ENCODE measurements at regions not wholly inside any gene's neighbourhood (a gene's known extent, or its start where the extent isn't known, plus 50 kb on each side); places are given as distances from the start of the nearest gene placed in this dataset.
A peak's percentile ranks its signal among the peaks of the same experiment; 100 is the strongest.

DNA sequence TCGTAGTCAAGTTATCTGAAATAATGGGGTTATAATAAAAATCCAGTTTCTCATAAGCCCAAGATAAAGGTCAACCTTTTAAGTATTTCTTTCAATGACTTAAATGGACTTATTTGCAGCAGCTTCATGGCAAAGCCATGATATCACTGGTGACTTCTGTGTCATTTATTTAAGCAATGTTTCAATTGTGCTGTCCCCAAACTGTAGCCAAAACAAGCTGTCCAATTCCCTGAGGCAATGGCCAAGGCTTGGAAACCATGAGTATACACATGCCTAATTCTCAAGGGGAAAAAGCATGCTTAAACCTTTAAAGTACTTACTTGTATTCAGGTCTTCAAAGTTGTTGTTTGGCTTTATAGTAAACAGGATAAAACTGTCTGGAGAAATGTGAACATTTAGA lies 376.4 kb upstream of the TNC start:
- Mint-ChIP-seq H3K4me3 (no peak overlapping the region), H3K9me3 (no peaks in the 10 kb centered on the region), H3K27me3 (ENCODE audit: low read depth) (no peaks in the 10 kb centered on the region), H3K36me3 (no peaks in the 10 kb centered on the region), H3K27ac (peak overlapping the region; percentile 26), H3K4me1 (peaks cover 21% of the 10 kb centered on the region)
- no peak for DNase-seq (ENCODE audit: low spot score in 2 of 2, unreplicated experiment in 2 of 2)
- TF ChIP-seq, protein P1, sequence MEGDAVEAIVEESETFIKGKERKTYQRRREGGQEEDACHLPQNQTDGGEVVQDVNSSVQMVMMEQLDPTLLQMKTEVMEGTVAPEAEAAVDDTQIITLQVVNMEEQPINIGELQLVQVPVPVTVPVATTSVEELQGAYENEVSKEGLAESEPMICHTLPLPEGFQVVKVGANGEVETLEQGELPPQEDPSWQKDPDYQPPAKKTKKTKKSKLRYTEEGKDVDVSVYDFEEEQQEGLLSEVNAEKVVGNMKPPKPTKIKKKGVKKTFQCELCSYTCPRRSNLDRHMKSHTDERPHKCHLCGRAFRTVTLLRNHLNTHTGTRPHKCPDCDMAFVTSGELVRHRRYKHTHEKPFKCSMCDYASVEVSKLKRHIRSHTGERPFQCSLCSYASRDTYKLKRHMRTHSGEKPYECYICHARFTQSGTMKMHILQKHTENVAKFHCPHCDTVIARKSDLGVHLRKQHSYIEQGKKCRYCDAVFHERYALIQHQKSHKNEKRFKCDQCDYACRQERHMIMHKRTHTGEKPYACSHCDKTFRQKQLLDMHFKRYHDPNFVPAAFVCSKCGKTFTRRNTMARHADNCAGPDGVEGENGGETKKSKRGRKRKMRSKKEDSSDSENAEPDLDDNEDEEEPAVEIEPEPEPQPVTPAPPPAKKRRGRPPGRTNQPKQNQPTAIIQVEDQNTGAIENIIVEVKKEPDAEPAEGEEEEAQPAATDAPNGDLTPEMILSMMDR (IDR thresholded peaks at IDR 0.05; ENCODE audit: unreplicated experiment): no peak

DNA sequence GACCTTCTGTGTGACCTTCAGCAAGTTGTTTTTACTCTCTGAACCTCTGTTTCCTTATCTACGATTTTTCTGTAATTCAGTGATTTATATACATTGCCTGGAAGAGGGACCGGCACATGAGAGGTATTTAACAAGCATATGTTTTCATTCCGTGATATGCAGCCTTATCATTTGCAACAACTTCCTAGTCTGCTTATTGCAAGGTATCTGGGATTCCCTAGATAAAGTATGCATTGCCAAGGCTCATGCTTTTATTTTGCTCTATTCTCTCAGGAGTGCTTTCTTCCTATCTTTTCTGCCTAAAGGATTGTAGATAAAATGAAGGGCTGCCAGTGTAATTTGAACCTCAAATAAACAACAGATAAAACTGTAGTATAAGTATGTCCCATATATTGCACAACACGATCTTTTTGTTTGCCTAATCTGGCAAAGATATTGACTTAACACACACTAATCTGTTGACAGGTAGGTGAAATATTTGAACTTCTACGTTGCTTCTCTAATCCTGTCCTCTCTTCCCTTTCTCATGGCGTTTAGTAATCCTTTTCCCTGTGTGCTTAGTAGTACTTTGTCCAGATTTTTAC lies 377.2 kb upstream of the TNC start:
- Mint-ChIP-seq H3K27me3 (ENCODE audit: low read depth) (no peaks in the 10 kb centered on the region), H3K36me3 (no peaks in the 10 kb centered on the region), H3K4me3 (no peak overlapping the region), H3K9me3 (no peaks in the 10 kb centered on the region), H3K4me1 (peaks cover 21% of the 10 kb centered on the region), H3K27ac (peak overlapping the region; percentile 39)
- TF ChIP-seq, protein P1 (IDR thresholded peaks at IDR 0.05; ENCODE audit: unreplicated experiment): no peak
- no peak for DNase-seq (ENCODE audit: low spot score in 2 of 2, unreplicated experiment in 2 of 2)

DNA sequence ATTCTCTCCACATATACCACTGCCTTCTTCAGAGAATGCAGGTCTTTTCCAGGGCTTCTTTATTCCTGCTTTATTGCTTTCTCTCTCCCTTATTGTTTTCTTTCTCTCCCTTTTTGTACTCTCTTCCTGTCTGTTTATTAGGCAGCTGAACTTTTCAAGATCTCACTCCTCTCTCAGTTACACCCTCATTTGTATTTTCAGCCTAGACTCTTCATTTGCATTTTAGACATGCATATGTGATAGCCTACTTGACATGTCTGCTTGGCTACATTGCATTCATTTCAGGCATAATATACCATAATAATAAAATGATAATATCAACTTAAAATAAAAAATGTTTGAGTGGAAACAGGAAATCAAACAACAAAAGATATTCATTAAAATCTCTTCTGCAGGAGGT lies 377.9 kb upstream of the TNC start:
- H3K27ac Mint-ChIP-seq: peak overlapping the region; percentile 14
- peaks cover 21% of the 10 kb centered on the region for H3K4me1 Mint-ChIP-seq
- no peak overlapping the region for H3K4me3 Mint-ChIP-seq
- DNase-seq (ENCODE audit: low spot score in 2 of 2, unreplicated experiment in 2 of 2): no peak
- no peaks in the 10 kb centered on the region for H3K9me3 Mint-ChIP-seq
- no peaks in the 10 kb centered on the region for H3K27me3 Mint-ChIP-seq (ENCODE audit: low read depth)
- TF ChIP-seq, protein P1 (IDR thresholded peaks at IDR 0.05; ENCODE audit: unreplicated experiment): no peak
- H3K36me3 Mint-ChIP-seq: no peaks in the 10 kb centered on the region

DNA sequence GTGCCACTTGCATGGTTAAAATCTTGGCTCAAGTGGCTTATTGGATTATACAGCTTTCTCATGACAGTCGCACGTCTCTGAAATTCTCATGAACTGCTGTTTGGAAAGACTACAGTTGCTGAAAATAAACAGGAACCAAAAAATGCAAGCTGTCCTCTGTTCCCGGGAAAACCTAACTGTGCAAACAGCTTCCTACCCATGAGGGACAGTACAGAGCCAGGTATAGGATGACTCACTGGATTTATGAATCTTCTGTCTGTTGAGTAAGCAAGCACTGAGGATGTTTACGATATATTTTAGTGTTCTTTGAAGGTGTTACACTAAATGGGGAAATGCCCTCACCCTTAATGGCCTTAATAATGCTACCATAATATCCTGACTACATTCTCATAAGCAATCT lies 380.3 kb upstream of the TNC start:
- Mint-ChIP-seq H3K9me3 (no peaks in the 10 kb centered on the region), H3K27ac (no peak overlapping the region), H3K36me3 (no peaks in the 10 kb centered on the region), H3K4me3 (no peak overlapping the region), H3K4me1 (peaks cover 24% of the 10 kb centered on the region), H3K27me3 (ENCODE audit: low read depth) (no peaks in the 10 kb centered on the region)
- TF ChIP-seq, protein P1 (IDR thresholded peaks at IDR 0.05; ENCODE audit: unreplicated experiment): no peak
- no peak for DNase-seq (ENCODE audit: low spot score in 2 of 2, unreplicated experiment in 2 of 2)

DNA sequence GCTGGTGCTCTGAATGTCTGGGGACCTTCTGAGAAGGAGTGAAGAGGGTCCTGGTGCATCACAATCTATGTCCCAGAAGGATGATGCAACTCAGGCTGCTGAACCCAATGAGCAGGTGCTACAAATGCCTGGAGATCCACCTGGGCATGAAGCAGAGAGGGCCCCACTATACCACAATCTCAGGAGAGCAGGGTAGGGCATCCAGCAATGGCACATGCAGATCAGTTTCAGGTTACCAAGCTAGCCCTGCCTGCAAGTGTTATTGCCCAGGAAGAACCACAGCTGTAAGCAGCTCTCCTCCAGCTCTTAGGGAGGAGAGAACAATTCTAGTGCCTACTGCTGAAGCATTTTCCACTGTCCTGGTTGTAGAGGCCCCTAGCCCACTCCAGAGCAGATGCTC lies 389.2 kb upstream of the TNC start:
- peaks cover 9% of the 10 kb centered on the region for H3K9me3 Mint-ChIP-seq
- TF ChIP-seq, protein P1 (IDR thresholded peaks at IDR 0.05; ENCODE audit: unreplicated experiment): no peak

DNA sequence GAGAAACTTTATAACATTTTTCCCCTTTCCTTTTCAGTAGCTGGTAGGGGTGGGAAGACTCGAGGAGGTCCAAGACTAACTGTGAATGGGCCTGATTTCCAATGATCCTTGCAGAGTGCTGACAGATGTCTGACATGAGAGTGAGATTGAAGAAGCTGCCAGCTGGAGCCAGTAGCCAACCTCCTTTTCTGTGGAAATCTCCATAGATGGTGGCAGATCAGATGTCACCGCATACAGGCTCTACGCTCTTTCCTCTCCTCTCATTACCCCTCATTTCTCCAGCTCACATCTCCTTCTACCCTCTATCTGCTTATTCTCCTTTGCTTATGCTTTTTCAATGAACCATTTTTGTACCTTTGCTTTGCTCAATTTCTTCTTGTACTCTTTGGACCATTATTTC lies 395.2 kb upstream of the TNC start:
- TF ChIP-seq, protein P1 (IDR thresholded peaks at IDR 0.05; ENCODE audit: unreplicated experiment): no peak
- Mint-ChIP-seq H3K36me3 (no peaks in the 10 kb centered on the region), H3K27ac (no peak overlapping the region), H3K27me3 (ENCODE audit: low read depth) (no peaks in the 10 kb centered on the region), H3K4me1 (peaks cover 8% of the 10 kb centered on the region), H3K4me3 (no peak overlapping the region), H3K9me3 (no peaks in the 10 kb centered on the region)
- no peak for DNase-seq (ENCODE audit: low spot score in 2 of 2, unreplicated experiment in 2 of 2)

More for the DNA sequence above, 389.2 kb upstream of the TNC start:
- peaks cover 3% of the 10 kb centered on the region for H3K4me1 Mint-ChIP-seq
- no peaks in the 10 kb centered on the region for H3K27me3 Mint-ChIP-seq (ENCODE audit: low read depth)
- H3K27ac Mint-ChIP-seq: no peak overlapping the region
- H3K4me3 Mint-ChIP-seq: no peak overlapping the region
- no peak for DNase-seq (ENCODE audit: low spot score in 2 of 2, unreplicated experiment in 2 of 2)
- no peaks in the 10 kb centered on the region for H3K36me3 Mint-ChIP-seq

Measured in mesothelial cell of epicardium (in vitro differentiated cells).